ENCODE measurements at regions not wholly inside any gene's neighbourhood (a gene's known extent, or its start where the extent isn't known, plus 50 kb on each side); places are given as distances from the start of the nearest gene placed in this dataset.

GRCh38 chr4:125710766-125711165 is 396.0 kb downstream of the FAT4 start:
- no peaks in the 10 kb centered on the region for H3K36me3 ChIP-seq (replicated peaks in 1 of 2)
- no peak overlapping the region for H3K4me3 ChIP-seq
- no peaks in the 10 kb centered on the region for H3K27me3 ChIP-seq
- no peaks in the 10 kb centered on the region for H3K4me1 ChIP-seq (replicated peaks in 1 of 2)
- TF ChIP-seq CTCF (IDR thresholded peaks at IDR 0.05) (no peak), POLR2A (IDR thresholded peaks at IDR 0.05) (no peak)
- DNase-seq: no peak
- intact Hi-C loops (cut with DNase I): no loop called here
- no peaks in the 10 kb centered on the region for H3K9me3 ChIP-seq (replicated peaks in 1 of 3)
- H3K27ac ChIP-seq: no peak overlapping the region

- WGBS, 4 donors: 88 to 96% (median 92%) methylated on average over 3 of the region's 3 CpGs
- Histone ChIP-seq H3K27me3 (no peaks in the 10 kb centered on the region), H3K4me3 (no peak overlapping the region), H3K4me1 (replicated peaks in 1 of 2) (no peaks in the 10 kb centered on the region), H3K27ac (no peak overlapping the region), H3K36me3 (replicated peaks in 1 of 2) (no peaks in the 10 kb centered on the region), H3K9me3 (replicated peaks in 1 of 3) (no peaks in the 10 kb centered on the region)
- DNase-seq: no peak
- TF ChIP-seq CTCF (IDR thresholded peaks at IDR 0.05) (no peak), POLR2A (IDR thresholded peaks at IDR 0.05) (no peak)
- intact Hi-C loops (cut with DNase I): no loop called here
Observed at GRCh38 chr4:125714049-125714448, 399.3 kb downstream of the FAT4 start.

GRCh38 chr4:125714845-125715244 is 400.1 kb downstream of the FAT4 start:
- no peaks in the 10 kb centered on the region for H3K36me3 ChIP-seq (replicated peaks in 1 of 2)
- no peaks in the 10 kb centered on the region for H3K4me1 ChIP-seq (replicated peaks in 1 of 2)
- TF ChIP-seq CTCF (IDR thresholded peaks at IDR 0.05): no peak
- TF ChIP-seq POLR2A (IDR thresholded peaks at IDR 0.05): no peak
- H3K9me3 ChIP-seq (replicated peaks in 1 of 3): no peaks in the 10 kb centered on the region
- intact Hi-C loops (cut with DNase I): no loop called here
- DNase-seq: no peak
- H3K4me3 ChIP-seq: no peak overlapping the region
- no peaks in the 10 kb centered on the region for H3K27me3 ChIP-seq
- H3K27ac ChIP-seq: no peak overlapping the region

GRCh38 chr4:125719987-125720386 is 405.2 kb downstream of the FAT4 start:
- no peaks in the 10 kb centered on the region for H3K4me1 ChIP-seq (replicated peaks in 1 of 2)
- intact Hi-C loops (cut with DNase I): no loop called here
- no peaks in the 10 kb centered on the region for H3K9me3 ChIP-seq (replicated peaks in 1 of 3)
- no peak for TF ChIP-seq CTCF (IDR thresholded peaks at IDR 0.05)
- TF ChIP-seq POLR2A (IDR thresholded peaks at IDR 0.05): no peak
- DNase-seq: no peak
- WGBS, 4 donors: 63 to 79% (median 76%) methylated on average over 2 of the region's 2 CpGs
- no peak overlapping the region for H3K4me3 ChIP-seq
- no peaks in the 10 kb centered on the region for H3K27me3 ChIP-seq
- no peak overlapping the region for H3K27ac ChIP-seq
- no peaks in the 10 kb centered on the region for H3K36me3 ChIP-seq (replicated peaks in 1 of 2)
